Retinal pigment epithelial cell (primary cell): ENCODE measurements at regions not wholly inside any gene's neighbourhood (a gene's known extent, or its start where the extent isn't known, plus 50 kb on each side); places are given as distances from the start of the nearest gene placed in this dataset.
"Not testable (repeated sequence)": the region's sequence is repeated elsewhere in the genome, so short reads cannot be mapped to it uniquely, and the experiment has no call there.

Source experiments
- DNase-seq: peaks from one replicate; pipeline ENCODE4 v3.0.0-alpha.2; 2010; ENCODE audit warnings: low read depth
- H3K4me3 ChIP-seq: 2 replicates; pipeline ENCODE4 v1.5.1; 2011; ENCODE audit warnings: mild to moderate bottlenecking, low read length, control low read depth, moderate library complexity
- CTCF ChIP-seq: conservative IDR thresholded peaks from 2 replicates; pipeline ENCODE4 v1.5.1; 2011; ENCODE audit warnings: low read depth, low read length, control low read depth, inconsistent platforms

GRCh38 chr14:84492685-84493084 lies 1037.3 kb upstream of the FLRT2 start:
- H3K4me3 ChIP-seq, result no peak overlapping the region
- TF ChIP-seq CTCF, result no peak
- no peak for DNase-seq

DNA sequence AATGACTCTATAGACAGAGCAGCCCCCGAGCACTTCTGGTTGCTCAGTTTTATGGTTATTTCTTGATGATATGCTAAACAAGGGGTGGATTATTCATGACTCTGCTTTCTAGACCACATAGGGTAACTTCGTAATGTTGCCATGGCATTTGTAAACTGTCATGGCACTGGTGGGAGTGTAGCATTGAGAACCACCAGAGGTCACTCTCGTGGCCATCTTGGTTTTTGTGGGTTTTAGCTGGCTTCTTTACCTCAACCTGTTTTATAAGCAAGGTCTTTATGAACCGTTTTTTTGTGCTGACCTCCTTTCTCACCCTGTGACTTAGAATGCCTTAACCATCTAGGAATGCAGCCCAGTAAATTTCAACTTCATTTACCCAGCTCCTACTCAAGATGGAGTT lies 1036.2 kb upstream of the FLRT2 start:
- TF ChIP-seq CTCF, result peak; percentile 28
- no peak for DNase-seq
- H3K4me3 ChIP-seq, result no peak overlapping the region

DNA sequence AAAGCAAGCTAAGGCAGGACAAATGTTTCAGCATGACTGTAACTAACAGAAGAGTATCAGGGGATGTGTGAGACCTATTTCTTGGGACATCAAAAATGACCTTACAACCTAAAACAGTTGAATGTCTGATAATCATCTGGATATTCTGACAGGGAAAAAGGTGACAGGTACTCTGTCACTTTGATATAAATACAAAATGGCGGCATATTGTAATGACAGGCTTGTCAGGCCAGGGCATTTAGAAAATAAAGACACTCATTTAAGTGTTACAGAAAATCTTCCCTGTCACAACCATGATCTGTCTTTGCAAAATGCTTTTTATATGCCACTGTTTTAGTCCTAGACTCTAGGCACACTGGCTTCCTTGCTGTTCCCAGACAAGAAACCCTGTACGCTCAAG lies 1033.3 kb upstream of the FLRT2 start:
- DNase-seq, result no peak
- TF ChIP-seq CTCF, result no peak
- H3K4me3 ChIP-seq, result no peak overlapping the region

DNA sequence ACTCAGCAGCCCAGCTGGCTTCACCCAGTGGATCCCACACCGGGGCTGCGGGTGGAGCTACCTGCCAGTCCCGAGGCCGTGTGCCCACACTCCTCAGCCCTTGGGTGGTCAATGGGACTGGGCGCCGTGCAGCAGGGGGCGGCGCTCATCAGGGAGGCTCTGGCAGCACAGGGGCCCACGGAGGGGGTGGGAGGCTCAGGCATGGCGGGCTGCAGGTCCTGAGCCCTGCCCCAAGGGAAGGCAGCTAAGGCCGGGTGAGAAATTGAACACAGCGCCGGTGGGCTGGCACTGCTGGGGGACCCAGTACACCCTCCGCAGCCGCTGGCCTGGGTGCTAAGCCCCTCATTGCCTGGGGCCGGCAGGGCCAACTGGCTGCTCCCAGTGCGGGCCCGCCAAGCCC lies 1017.1 kb upstream of the FLRT2 start:
- not testable (repeated sequence) for H3K4me3 ChIP-seq, DNase-seq

- DNase-seq, result no peak
- H3K4me3 ChIP-seq, result no peak overlapping the region
- no peak for TF ChIP-seq CTCF
These were observed 1010.1 kb upstream of the FLRT2 start for GRCh38 chr14:84519836-84520235.

DNA sequence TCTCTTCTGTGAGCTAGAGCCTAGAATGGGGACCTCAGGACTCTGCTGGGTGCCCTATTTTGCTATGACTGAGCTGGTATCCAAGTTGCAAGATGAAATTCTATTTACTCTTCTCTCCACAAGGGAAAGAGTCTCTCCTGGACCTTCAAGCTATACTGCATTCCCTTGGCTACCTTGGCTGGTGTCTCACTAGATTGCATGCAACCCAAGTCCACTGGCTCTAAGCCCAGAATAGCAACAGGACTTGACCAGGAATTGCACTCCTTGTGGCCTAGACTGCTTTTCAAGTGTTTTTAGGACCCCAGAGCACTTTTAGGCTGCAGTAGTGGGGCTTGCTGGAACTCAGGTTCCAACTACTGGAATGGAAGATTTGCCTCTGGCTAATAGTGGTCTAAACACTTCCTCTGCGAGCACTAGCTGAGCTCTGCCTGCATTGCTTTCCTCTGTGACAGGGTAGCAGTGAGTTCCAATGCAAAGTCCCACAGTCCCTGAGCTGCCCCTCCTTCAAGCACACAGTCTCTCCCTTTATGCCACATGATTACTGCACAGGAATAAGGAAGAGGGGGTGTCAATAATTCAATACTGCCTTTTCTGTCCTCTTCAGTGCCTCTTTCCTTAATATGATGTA lies 1009.1 kb upstream of the FLRT2 start:
- DNase-seq, result peak; percentile 5
- TF ChIP-seq CTCF, result no peak
- no peak overlapping the region for H3K4me3 ChIP-seq

DNA sequence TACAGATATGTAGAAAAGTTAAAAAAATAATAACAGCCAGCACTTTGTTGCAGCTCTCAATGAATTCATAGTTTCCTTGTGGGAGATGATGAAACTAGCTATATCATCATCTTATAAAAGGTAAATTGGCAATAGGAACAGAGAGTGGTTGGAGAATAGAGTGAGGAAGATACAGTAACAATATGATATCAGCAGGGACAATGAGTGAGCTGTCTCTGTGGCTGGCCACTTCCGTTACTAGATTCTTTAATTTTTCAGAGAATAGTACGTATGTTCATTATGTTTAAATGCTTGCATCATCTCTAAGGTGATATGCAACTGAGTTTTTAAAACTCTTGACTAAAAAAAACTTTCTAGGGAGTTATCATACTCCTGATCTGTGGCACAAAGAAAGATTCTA lies 1006.2 kb upstream of the FLRT2 start:
- no peak for TF ChIP-seq CTCF
- H3K4me3 ChIP-seq, result no peak overlapping the region
- no peak for DNase-seq

DNA sequence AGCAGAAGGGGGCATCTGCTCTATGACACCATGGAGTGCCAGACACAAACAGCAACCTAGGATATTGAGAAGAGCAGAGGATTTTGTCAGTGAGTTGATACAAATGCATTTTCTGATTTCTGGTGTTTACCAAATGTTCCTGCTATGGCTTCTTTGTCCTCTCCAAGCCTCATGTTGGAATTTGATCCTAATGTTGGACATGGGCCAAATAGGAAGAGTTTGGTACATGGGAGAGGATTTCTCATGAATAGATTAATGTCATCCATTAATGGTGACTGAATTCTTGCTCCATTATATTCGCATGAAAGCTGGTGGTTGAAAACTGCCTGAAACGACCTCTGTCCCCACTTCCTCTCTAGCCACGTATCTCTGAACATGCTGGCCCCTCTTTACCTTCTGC lies 1002.2 kb upstream of the FLRT2 start:
- H3K4me3 ChIP-seq, result no peak overlapping the region
- no peak for TF ChIP-seq CTCF
- DNase-seq, result no peak
